ENCODE measurements at regions not wholly inside any gene's neighbourhood (a gene's known extent, or its start where the extent isn't known, plus 50 kb on each side); places are given as distances from the start of the nearest gene placed in this dataset.

- H3K4me2 ChIP-seq = peak overlapping the region in 4 of 11 experiments; percentile 34 to 95 (median 78); a peak in 7 of 22 replicates
- peaks cover 23 to 76% (median 39%) of the 10 kb centered on the region in 10 experiments for H3K4me1 ChIP-seq
- H3K4me3 ChIP-seq = no peak overlapping the region
- no peaks in the 10 kb centered on the region for H3K27me3 ChIP-seq
- no peaks in the 10 kb centered on the region for H3K36me3 ChIP-seq
- peak overlapping the region in 4 of 11 experiments; percentile 2 to 98 (median 53); a peak in 6 of 22 replicates for H3K27ac ChIP-seq
- TF ChIP-seq Cebpa-rat (IDR thresholded peaks at IDR 0.05) = no peak
- no peak overlapping the region for H3K9ac ChIP-seq
- no peaks in the 10 kb centered on the region for H4K20me1 ChIP-seq
- H3K9me3 ChIP-seq (replicated peaks in 1 of 11) = no peaks in the 10 kb centered on the region
Measured at GRCh38 chr6:113636357-113636824, 220.8 kb upstream of the MARCKS start.

- Histone ChIP-seq H3K4me1 (peaks cover 3 to 78% (median 14%) of the 10 kb centered on the region in 10 experiments), H3K27ac (no peak overlapping the region), H3K4me2 (peak overlapping the region in 2 of 11 experiments; percentile 38; a peak in 2 of 22 replicates), H3K9ac (no peak overlapping the region), H3K9me3 (replicated peaks in 1 of 11) (no peaks in the 10 kb centered on the region), H3K27me3 (no peaks in the 10 kb centered on the region), H4K20me1 (no peaks in the 10 kb centered on the region), H3K4me3 (no peak overlapping the region), H3K36me3 (no peaks in the 10 kb centered on the region)
- no peak for TF ChIP-seq Cebpa-rat (IDR thresholded peaks at IDR 0.05)
Measured at GRCh38 chr6:113640051-113640450, 217.1 kb upstream of the MARCKS start.

GRCh38 chr6:113642001-113642713 is 215.0 kb upstream of the MARCKS start:
- no peak for TF ChIP-seq Cebpa-rat (IDR thresholded peaks at IDR 0.05)
- Histone ChIP-seq H3K27ac (peak overlapping the region in 1 of 11 experiments; percentile 62; a peak in 2 of 22 replicates), H3K4me3 (no peak overlapping the region), H3K36me3 (no peaks in the 10 kb centered on the region), H3K4me1 (peaks cover 0 to 78% (median 16%) of the 10 kb centered on the region in 10 experiments; a peak in 13 of 20 replicates), H4K20me1 (no peaks in the 10 kb centered on the region), H3K9me3 (replicated peaks in 1 of 11) (no peaks in the 10 kb centered on the region), H3K4me2 (peak overlapping the region in 3 of 11 experiments; percentile 43 to 78 (median 62); a peak in 6 of 22 replicates), H3K9ac (no peak overlapping the region), H3K27me3 (no peaks in the 10 kb centered on the region)

- H3K4me2 ChIP-seq = peak overlapping the region in 3 of 11 experiments; percentile 43 to 78 (median 62); a peak in 6 of 22 replicates
- peak overlapping the region in 2 of 11 experiments; percentile 8 to 62; a peak in 2 of 22 replicates for H3K27ac ChIP-seq
- H3K9ac ChIP-seq = no peak overlapping the region
- no peaks in the 10 kb centered on the region for H3K27me3 ChIP-seq
- H3K4me1 ChIP-seq = peaks cover 0 to 76% (median 17%) of the 10 kb centered on the region in 10 experiments; a peak in 13 of 20 replicates
- H3K9me3 ChIP-seq (replicated peaks in 1 of 11) = no peaks in the 10 kb centered on the region
- no peaks in the 10 kb centered on the region for H4K20me1 ChIP-seq
- TF ChIP-seq Cebpa-rat (IDR thresholded peaks at IDR 0.05) = no peak
- H3K36me3 ChIP-seq = no peaks in the 10 kb centered on the region
- no peak overlapping the region for H3K4me3 ChIP-seq
Measured at GRCh38 chr6:113642714-113643406, 214.3 kb upstream of the MARCKS start.

- no peak for TF ChIP-seq Cebpa-rat (IDR thresholded peaks at IDR 0.05)
- Histone ChIP-seq H3K27me3 (no peaks in the 10 kb centered on the region), H3K36me3 (no peaks in the 10 kb centered on the region), H3K4me2 (peak overlapping the region in 3 of 11 experiments; percentile 43 to 78 (median 62); a peak in 6 of 22 replicates), H3K27ac (peak overlapping the region in 2 of 11 experiments; percentile 8 to 62; a peak in 2 of 22 replicates), H3K4me3 (no peak overlapping the region), H4K20me1 (no peaks in the 10 kb centered on the region), H3K9ac (no peak overlapping the region), H3K9me3 (replicated peaks in 1 of 11) (no peaks in the 10 kb centered on the region), H3K4me1 (peaks cover 0 to 79% (median 17%) of the 10 kb centered on the region in 10 experiments; a peak in 13 of 20 replicates)
Measured at GRCh38 chr6:113643407-113643770, 213.8 kb upstream of the MARCKS start.

GRCh38 chr6:113644861-113645575 is 212.1 kb upstream of the MARCKS start:
- H4K20me1 ChIP-seq = no peaks in the 10 kb centered on the region
- peak overlapping the region in 9 of 11 experiments; percentile 27 to 62 (median 51); a peak in 16 of 22 replicates for H3K27ac ChIP-seq
- no peaks in the 10 kb centered on the region for H3K27me3 ChIP-seq
- no peaks in the 10 kb centered on the region for H3K36me3 ChIP-seq
- peak overlapping the region in 9 of 11 experiments; percentile 1 to 78 (median 45); a peak in 13 of 22 replicates for H3K4me2 ChIP-seq
- H3K4me3 ChIP-seq = no peak overlapping the region
- H3K9me3 ChIP-seq (replicated peaks in 1 of 11) = no peaks in the 10 kb centered on the region
- TF ChIP-seq Cebpa-rat (IDR thresholded peaks at IDR 0.05) = peak in 8 of 11 experiments; percentile 23 to 68 (median 54); a peak in 8 of 22 replicates
- H3K9ac ChIP-seq = peak overlapping the region in 2 of 11 experiments; percentile 34 to 44; a peak in 1 of 22 replicates
- H3K4me1 ChIP-seq = peaks cover 0 to 91% (median 29%) of the 10 kb centered on the region in 10 experiments; a peak in 15 of 20 replicates

GRCh38 chr6:113645576-113645970 is 211.6 kb upstream of the MARCKS start:
- Histone ChIP-seq H3K9me3 (replicated peaks in 1 of 11) (no peaks in the 10 kb centered on the region), H3K4me1 (peaks cover 0 to 93% (median 32%) of the 10 kb centered on the region in 10 experiments; a peak in 15 of 20 replicates), H3K27ac (peak overlapping the region in 8 of 11 experiments; percentile 26 to 62 (median 50); a peak in 15 of 22 replicates), H3K4me3 (no peak overlapping the region), H3K36me3 (no peaks in the 10 kb centered on the region), H4K20me1 (no peaks in the 10 kb centered on the region), H3K27me3 (no peaks in the 10 kb centered on the region), H3K9ac (no peak overlapping the region), H3K4me2 (peak overlapping the region in 6 of 11 experiments; percentile 25 to 78 (median 56); a peak in 9 of 22 replicates)
- no peak for TF ChIP-seq Cebpa-rat (IDR thresholded peaks at IDR 0.05)

GRCh38 chr6:113645986-113646385 is 211.2 kb upstream of the MARCKS start:
- no peaks in the 10 kb centered on the region for H3K36me3 ChIP-seq
- peak overlapping the region in 1 of 11 experiments; percentile 62; a peak in 2 of 22 replicates for H3K27ac ChIP-seq
- H3K4me2 ChIP-seq = peak overlapping the region in 3 of 11 experiments; percentile 25 to 78 (median 66); a peak in 5 of 22 replicates
- H3K9me3 ChIP-seq (replicated peaks in 1 of 11) = no peaks in the 10 kb centered on the region
- H3K27me3 ChIP-seq = no peaks in the 10 kb centered on the region
- H4K20me1 ChIP-seq = no peaks in the 10 kb centered on the region
- no peak overlapping the region for H3K9ac ChIP-seq
- peaks cover 0 to 97% (median 34%) of the 10 kb centered on the region in 10 experiments; a peak in 15 of 20 replicates for H3K4me1 ChIP-seq
- no peak for TF ChIP-seq Cebpa-rat (IDR thresholded peaks at IDR 0.05)
- no peak overlapping the region for H3K4me3 ChIP-seq

Measured in BLaER1 treated with 17β-estradiol and CSF1 and Interleukin-3, amounts not matched to agents 10 nM and 100 nM (cell line).